ENCODE measurements at regions not wholly inside any gene's neighbourhood (a gene's known extent, or its start where the extent isn't known, plus 50 kb on each side); places are given as distances from the start of the nearest gene placed in this dataset.

DNA sequence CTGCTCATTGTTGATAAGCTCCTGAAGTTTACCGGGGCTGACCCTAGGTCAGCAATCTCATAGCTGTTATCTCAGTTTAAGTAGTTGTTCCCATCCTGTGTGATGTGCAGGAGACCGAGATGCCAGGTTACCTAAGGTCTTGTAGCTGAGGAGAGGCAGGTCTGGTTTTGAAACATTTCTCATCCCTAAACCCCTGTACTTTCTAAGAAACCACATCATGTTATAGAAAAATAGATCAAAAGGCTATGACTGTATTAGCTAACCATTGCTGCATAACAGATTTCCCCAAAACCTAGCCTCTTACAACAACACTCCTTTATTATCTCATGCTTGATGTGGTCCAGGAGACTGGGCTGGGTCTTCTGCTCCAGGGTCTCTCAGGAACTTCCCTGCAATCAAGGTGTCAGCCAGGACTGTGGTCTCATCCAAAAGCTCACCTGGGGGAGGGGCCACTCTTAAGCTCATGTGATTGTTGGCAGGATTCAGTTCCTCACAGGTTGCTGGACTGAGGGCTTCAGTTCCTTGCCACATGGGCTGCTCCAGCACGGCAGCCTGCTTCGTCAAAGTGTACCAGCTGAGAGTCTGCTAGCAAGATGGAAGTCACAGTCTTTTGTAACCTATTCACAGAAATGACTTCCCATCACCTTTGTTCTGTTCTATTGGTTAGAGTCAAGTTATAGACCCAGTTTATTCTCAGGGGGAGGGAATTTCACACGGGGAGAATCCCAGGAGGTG, 60.9 kb upstream of the CLCN4 start:
- no peak for DNase-seq (ENCODE audit: low read depth)
- in situ Hi-C loops (cut with HindIII; ENCODE audit: low sequenced_read_pairs) = no loop called here
- H3K4me3 ChIP-seq (ENCODE audit: low read depth, low read length) = no peak overlapping the region
- TF ChIP-seq CTCF (IDR thresholded peaks at IDR 0.05; ENCODE audit: low read depth, low read length, missing control alignments) = no peak

GRCh38 chrX:10098270-10098713, 58.5 kb upstream of the CLCN4 start:
- H3K4me3 ChIP-seq (ENCODE audit: low read depth, low read length) = no peak overlapping the region
- in situ Hi-C loops (cut with HindIII; ENCODE audit: low sequenced_read_pairs) = no loop called here

DNA sequence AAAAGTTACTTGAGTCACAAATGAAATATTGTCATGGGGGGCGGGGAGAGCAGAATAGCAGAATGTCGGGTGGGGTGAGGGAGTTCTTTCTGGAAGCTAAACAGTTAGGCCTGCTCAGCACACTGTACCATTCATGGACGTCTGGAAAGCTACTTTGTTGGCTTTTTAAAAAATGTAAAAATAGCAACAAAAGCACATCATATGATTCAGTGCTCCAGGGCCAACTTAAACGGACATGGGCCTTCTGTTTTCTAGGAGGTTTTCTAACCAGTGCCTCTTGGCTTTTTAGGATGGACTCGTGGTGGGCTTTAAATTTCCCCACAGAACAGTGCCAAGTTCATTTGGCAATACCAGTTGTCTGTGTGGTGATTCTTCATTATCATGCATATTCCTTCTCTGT, 57.4 kb upstream of the CLCN4 start:
- no peak overlapping the region for H3K4me3 ChIP-seq (ENCODE audit: low read depth, low read length)
- DNase-seq (ENCODE audit: low read depth) = no peak
- in situ Hi-C loops (cut with HindIII; ENCODE audit: low sequenced_read_pairs) = no loop called here
- TF ChIP-seq CTCF (IDR thresholded peaks at IDR 0.05; ENCODE audit: low read depth, low read length, missing control alignments) = no peak

More at GRCh38 chrX:10098270-10098713, 58.5 kb upstream of the CLCN4 start:
- no peak for TF ChIP-seq CTCF (IDR thresholded peaks at IDR 0.05; ENCODE audit: low read depth, low read length, missing control alignments)
- no peak for DNase-seq (ENCODE audit: low read depth)

DNA sequence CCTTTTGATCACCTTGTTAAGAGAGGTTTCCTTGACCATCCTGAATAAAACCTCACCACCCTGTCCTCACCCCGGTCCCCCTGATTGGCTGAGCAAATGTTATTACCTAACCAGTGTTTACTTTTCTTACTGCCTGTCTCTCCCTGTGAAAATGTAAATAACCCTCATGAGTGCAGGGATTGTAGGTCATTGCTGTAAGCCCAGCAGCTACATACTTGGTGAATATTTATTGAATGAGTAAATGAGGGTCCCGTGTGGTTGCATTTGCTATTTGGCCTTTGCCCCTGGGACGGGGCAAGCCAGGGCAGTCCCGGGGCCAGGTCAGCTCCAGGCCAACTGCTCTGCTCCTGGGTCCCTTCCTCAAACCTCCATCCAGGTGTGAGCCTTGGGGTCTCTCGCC, 55.5 kb upstream of the CLCN4 start:
- DNase-seq (ENCODE audit: low read depth) = no peak
- in situ Hi-C loops (cut with HindIII; ENCODE audit: low sequenced_read_pairs) = no loop called here
- no peak overlapping the region for H3K4me3 ChIP-seq (ENCODE audit: low read depth, low read length)
- TF ChIP-seq CTCF (IDR thresholded peaks at IDR 0.05; ENCODE audit: low read depth, low read length, missing control alignments) = no peak

GRCh38 chrX:10102046-10102704, 54.6 kb upstream of the CLCN4 start:
- DNase-seq (ENCODE audit: low read depth) = no peak
- no peak overlapping the region for H3K4me3 ChIP-seq (ENCODE audit: low read depth, low read length)
- in situ Hi-C loops (cut with HindIII; ENCODE audit: low sequenced_read_pairs) = no loop called here
- TF ChIP-seq CTCF (IDR thresholded peaks at IDR 0.05; ENCODE audit: low read depth, low read length, missing control alignments) = no peak

GRCh38 chrX:10103023-10103422, 53.8 kb upstream of the CLCN4 start:
- in situ Hi-C loops (cut with HindIII; ENCODE audit: low sequenced_read_pairs) = no loop called here
- no peak overlapping the region for H3K4me3 ChIP-seq (ENCODE audit: low read depth, low read length)
- no peak for TF ChIP-seq CTCF (IDR thresholded peaks at IDR 0.05; ENCODE audit: low read depth, low read length, missing control alignments)
- DNase-seq (ENCODE audit: low read depth) = no peak

All from astrocyte of the cerebellum (primary cell).